GM19023 (cell line): ENCODE measurements at regions not wholly inside any gene's neighbourhood (a gene's known extent, or its start where the extent isn't known, plus 50 kb on each side); places are given as distances from the start of the nearest gene placed in this dataset.
"Not testable (repeated sequence)": the region's sequence is repeated elsewhere in the genome, so short reads cannot be mapped to it uniquely, and the experiment has no call there.

Experiments
- ATAC-seq: cut with Tn5 transposase; IDR thresholded peaks from one replicate; pipeline ENCODE4 v1.9.1; 2021; ENCODE audit warnings: mild to moderate bottlenecking, moderate library complexity; ENCODE audit not compliant: unreplicated experiment

DNA sequence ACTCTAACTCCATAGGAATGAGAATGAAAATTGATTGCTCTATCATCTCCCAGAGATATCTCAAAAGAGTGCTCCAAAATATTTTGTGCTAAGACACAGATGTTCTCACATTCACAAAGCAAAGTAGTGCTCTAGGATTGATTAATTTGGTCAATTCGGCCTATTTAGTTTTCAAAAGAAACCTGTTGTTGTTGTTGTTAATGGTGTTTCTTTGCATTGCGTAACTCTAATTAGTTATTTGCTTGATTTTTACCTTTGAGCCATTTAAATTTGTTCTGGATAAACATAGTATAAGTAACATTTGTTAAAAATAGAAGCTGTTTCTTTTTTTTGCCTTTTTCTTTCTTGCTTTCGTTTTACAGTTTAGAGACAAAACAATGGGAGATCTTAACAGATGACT, 382.5 kb downstream of the CAAP1 start:
- ATAC-seq = no peak

DNA sequence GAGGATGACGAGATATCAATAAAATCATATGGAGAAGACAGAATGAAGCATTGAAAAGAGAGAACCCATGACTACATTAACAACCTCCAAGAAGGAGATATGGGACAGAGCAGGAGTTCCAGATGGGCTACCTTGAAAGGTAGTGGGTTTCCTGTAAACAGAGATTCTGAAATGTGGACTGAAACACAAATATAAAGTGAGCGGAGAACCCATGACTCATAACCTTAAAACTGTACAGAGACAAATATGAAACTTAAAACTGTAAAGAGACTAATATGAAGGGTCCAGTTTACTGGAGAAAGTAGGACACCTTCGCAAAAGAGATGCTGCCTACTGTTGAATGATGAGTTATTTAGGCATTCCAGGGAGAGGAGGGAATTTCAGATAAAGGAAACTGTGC, 383.7 kb downstream of the CAAP1 start:
- ATAC-seq = no peak

DNA sequence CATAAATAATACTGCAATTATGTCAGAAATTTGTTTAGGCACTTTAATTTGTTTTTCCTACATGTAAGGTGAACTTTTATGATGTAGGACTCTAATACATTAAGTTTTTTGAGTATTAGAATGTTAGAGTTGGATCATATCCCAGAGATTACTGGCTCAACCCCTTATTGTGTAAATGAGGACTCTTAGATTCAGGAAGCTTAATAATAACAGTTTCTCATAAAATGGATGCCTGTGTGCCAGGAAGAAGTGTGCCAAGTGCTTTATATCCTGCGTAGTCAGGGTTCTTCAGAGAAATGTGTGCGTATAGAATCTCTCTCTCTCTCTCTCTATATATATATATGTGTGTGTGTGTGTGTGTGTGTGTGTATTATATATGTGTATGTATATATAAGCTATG, 388.5 kb downstream of the CAAP1 start:
- no peak for ATAC-seq

DNA sequence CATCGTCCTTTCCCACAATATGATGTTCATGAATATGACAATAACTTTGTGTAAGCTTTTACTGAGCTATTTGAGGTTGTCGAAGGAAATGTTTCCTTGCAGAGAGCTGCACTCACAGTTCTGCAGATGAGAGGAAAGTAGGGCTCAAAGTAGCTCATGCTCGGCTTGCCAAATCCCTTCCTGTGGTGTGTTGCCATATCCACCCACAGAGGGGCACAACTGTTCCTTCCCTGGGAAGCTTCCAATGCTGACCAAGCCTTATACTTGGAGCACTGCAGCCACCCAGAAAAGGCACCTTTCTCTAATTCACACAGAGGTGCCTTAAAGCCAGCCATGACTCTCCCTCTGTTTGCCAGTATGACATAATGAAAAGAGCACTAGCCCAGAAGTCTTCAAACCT, 390.3 kb downstream of the CAAP1 start:
- ATAC-seq = no peak

DNA sequence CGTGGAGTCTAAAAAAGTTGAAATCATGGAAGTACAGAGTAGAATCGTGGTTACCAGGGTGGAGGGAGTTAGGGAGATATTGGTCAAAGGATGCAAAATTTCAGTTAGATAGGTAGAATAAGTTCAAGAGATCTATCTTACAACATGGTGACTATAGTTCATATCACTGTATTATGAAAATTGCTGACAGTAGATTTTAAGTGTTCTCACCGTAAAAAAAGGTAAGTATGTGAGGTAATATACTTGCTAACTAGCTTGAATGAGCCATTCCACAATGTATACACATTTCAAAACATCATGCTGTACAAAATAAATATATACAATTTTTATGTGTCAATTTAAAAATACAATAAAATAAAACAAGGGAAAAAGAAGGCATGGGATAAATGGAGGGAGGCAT, 392.1 kb downstream of the CAAP1 start:
- no peak for ATAC-seq

DNA sequence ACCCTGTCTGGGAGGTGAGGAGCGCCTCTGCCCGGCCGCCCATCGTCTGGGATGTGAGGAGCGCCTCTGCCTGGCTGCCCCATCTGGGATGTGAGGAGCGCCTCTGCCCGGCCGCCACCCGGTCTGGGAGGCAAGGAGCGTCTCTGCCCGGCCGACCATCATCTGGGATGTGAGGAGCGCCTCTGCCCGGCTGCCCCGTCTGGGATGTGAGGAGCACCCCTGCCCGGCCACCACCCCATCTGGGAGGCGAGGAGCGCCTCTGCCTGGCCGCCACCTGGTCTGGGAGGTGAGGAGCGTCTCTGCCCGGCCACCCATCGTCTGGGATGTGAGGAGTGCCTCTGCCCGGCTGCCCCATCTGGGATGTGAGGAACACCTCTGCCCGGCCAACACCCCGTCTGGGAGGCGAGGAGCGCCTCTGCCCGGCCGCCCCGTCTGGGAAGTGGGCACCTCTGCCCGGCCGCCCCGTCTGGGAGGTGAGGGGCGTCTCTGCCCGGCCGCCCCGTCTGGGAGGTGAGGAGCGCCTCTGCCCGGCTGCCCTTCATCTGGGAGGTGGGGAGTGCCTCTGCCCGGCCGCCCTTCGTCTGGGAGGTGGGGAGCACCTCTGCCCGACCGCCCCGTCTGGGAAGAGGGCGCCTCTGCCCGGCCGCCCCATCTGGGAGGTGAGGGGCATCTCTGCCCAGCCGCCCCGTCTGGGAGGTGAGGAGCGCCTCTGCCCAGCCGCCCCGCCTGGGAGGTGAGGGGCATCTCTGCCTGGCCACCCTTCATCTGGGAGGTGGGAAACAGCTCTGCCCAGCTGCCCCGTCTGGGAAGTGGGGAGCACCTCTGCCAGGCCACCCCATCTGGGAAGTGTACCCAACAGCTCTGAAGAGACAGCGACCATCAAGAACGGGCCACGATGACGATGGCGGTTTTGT, 399.7 kb downstream of the CAAP1 start:
- not testable (repeated sequence) for ATAC-seq

DNA sequence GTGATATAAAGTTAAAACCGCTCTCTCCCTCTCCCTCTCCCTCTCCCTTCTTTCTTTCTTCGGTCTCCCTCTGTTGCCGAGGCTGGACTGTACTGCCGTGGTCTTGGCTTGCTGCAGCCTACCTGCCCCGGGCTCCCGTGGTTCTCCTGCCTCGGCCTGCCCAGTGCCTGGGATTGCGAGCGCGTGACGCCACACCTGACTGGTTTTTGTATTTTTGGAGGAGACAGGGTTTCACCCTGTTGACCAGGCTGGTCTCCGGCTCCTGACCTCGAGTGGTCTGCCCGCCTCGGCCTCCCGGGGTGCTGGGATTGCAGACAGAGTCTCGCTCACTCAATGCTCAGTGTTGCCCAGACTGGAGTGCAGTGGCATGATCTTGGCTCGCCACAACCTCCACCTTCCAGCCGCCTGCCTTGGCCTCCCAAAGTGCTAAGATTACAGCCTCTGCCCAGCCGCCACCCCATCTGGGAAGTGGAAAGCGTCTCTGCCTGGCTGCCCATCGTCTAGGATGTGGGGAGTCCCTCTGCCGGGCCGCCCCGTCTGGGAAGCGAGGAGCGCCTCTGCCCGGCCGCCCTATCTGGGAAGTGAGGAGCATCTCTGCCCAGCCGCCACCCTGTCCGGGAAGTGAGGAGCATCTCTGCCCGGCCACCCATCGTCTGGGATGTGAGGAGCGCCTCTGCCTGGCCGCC, 400.5 kb downstream of the CAAP1 start:
- ATAC-seq = not testable (repeated sequence)

DNA sequence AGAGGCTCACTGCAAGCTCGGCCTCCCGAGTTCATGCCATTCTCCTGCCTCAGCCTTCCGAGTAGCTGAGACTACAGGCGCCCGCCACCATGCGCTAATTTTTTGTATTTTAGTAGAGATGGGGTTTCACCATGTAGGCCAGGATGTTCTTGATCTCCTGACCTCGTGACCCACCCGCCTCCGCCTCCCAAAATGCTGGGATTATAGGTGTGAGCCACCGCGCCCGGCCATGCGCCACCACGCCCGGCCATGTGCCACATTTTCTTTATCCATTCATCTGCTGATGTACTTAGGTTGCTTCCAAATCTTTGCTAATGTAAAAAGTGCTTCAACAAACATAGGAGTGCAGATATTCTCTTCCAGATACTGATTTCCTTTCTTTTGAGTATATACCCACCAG, 408.6 kb downstream of the CAAP1 start:
- no peak for ATAC-seq

DNA sequence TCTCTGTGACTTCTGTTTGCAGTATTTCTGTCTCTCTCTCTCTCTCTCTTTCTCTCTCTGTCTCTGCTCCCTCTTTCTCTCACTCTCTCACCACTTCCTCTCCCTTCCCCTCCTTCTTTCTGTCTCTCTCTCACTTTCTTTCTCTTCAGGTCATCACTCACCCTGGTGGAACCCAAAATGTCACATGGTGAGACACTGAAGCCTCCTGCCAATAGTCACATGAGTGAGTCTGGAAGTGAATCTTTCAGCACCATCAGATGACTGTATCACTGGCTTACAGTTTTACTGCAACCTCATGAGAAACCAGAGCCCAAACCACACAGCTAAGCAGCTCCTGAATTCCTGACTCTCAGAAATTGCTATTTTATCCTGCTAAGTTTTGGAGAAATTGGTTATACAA, 414.6 kb downstream of the CAAP1 start:
- ATAC-seq = no peak

DNA sequence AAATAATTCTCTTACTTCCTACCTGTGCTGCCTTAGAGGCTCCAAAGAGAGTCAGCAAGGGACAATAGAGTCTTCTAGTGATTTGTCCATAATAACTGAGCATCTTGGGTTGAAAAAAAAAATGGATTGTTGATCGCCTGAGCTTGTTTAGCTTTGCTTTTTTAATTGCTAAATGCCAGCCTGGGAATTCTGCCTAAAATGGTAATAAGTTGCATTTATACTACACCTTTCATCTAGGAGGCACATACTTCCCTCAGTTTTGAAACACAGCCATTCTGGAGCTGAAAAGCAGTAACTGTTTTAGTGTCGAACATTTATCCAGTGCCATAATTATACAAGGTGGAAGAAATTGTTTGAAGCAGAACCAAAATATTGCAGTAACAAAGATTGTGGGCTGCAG, 421.3 kb downstream of the CAAP1 start:
- ATAC-seq = no peak

DNA sequence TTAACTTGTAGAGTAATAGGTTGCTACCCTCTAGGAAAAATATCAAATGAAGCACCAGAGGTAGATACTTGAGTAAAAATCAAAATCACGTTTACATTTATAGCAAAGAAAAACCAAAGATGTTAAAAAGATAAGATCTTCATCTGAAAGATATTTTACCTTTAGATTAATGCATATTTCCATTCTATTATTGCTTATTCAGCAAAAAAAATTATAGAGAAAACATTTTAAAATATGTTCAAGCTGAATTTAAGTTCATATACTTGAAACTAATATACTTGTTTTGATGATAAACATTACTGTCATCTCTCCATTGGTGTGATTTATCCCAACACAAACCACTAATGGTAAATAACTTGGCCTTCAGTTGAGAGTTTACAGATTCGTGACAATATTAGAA, 422.3 kb downstream of the CAAP1 start:
- ATAC-seq = no peak

DNA sequence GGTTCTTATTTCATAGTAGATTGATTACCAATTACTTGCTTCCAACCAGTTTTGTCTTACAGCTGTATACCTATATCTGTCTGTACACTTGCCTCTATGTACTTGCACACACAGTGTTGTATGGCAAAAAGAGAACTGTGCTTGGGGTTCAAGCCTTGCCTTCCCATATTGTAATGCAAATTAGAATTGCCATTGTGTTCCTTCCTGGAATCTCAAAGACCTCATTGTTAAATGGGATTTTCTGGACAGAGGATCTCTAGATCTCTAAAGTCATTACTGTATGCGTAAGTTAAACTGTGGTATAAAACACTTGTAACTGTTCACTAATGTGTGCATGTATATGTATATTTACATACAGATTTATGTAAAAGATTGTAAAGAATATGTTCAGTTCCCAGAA, 428.8 kb downstream of the CAAP1 start:
- no peak for ATAC-seq

DNA sequence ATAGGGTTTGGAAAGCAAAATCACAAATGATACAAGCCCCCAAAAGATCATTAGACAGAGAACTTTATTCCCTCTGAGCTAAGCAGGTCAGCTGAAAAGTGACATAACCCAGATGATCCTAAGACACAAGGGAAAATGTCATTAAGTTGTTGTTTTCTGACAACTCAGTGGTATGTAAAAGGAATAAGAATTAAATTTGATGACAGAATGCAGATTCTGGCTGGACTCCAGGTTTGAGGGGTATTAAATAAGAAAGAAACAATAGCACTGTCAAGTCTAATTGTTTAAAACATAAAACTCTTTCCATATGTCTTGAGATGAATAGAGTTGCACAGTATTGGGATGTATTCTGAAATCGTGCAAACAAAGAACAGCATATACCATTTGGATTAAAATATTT, 429.9 kb downstream of the CAAP1 start:
- ATAC-seq = no peak

DNA sequence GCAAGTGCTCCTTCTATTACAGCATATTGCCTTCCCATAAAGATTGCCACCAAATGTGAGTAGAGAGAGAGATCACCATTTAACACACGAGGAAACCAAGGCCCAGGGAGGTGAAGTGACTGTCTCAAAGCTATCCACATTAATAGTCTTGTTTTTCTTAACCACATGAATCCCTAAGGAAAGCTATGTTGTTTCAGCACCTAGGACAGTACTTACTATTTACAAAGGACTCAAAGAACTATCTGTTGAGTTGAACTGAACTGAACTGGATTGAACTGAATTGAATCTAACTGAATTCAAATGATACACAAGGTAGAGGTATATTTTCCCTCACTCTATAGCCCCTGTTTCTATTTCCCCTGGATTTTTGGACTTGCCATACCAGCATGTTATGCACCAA, 430.4 kb downstream of the CAAP1 start:
- no peak for ATAC-seq

DNA sequence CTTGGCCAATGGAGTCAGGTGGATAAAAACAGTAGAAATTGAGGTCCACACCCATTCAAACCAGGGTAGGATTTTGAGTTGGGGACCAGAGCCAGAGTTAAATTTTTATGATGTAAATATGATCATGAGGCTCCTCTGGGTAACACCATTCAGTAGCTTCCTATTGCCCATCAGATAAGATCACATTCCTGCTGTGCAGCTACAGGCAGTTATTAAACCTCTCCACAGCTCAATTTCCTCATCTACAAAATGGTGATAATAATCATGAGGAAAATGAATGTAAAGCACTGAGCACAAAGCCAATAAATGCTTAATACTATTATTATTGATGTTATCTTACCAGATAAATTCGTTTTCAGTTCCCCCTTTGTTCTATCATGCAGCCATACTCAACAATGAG, 432.0 kb downstream of the CAAP1 start:
- no peak for ATAC-seq

DNA sequence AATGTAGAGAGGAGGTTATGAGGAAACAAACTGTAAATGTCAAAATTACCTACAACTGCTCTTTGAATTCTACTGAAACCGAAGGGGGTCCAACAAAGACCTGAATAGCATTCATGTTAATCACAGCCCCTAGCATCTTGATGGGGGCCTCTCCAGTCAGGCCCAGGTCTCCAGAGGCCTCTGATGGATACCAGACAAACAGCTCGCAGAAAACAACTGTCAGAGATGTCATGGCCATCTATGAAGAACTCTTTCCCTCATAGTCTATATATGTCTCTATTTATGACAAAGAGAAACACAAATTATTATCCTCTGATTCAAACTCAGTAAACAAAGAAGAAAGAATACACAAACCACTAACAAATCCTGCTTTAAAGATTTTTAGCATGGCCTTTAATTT, 432.6 kb downstream of the CAAP1 start:
- ATAC-seq = no peak

DNA sequence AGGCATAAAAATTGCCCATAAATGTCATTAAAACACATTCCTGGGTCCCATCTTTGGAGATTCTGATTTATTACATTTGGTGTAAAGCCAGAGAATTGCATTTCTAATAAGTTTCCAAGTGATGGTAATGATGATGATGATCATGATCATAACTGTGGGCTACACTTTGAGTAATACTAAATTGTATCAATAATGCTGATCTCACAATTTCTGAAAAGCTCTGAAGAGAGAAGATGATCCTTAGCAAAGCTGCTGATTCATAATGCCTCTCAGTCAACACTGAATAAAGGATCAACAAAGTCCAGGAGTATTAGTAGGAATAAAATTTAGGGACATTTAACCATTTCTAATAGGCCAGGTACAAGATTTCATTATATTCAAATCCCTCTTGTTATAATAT, 434.5 kb downstream of the CAAP1 start:
- no peak for ATAC-seq

DNA sequence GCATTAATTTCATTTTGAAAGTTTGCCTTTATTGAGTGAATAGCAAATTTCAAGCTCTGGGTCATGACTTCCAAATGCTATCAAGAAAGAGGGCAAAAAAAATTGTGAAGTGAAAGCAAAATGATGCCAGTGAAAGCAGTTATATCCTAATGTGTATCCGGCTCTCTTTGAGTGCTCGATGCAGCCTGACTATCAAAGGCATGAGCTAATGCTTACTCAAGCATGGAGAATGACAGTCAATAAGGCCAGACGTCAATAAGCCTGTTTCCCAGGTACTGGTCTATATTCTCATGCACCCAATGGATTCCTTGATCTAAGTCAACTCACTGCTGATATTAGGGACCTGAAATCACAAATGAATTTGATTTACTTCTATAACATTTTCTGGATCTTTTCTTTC, 435.5 kb downstream of the CAAP1 start:
- no peak for ATAC-seq

DNA sequence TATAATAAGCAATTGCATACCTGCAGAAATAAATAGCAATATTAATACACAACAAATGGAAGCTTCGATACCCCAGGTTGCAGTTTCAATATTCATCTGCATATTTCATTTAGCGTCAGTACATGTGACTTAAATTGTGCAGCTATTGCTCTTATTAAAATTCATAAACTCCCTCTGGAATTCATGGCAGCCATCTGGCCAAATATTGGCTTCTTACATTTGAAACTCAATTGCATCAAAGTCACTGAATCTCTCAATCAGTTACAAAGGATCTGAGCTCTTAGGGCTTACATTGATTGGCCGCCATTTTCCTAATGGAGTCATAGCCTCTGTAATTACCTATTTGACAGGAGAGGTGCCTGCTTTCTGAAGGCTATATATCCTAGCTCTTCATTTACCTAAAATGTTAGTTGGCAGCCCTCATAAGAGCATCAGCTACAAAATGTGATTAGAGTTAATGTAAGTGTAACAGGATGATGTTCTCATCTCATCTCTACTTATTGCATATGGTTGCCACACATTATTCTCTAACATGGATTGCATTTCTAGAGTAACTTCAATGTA, 453.5 kb downstream of the CAAP1 start:
- no peak for ATAC-seq

DNA sequence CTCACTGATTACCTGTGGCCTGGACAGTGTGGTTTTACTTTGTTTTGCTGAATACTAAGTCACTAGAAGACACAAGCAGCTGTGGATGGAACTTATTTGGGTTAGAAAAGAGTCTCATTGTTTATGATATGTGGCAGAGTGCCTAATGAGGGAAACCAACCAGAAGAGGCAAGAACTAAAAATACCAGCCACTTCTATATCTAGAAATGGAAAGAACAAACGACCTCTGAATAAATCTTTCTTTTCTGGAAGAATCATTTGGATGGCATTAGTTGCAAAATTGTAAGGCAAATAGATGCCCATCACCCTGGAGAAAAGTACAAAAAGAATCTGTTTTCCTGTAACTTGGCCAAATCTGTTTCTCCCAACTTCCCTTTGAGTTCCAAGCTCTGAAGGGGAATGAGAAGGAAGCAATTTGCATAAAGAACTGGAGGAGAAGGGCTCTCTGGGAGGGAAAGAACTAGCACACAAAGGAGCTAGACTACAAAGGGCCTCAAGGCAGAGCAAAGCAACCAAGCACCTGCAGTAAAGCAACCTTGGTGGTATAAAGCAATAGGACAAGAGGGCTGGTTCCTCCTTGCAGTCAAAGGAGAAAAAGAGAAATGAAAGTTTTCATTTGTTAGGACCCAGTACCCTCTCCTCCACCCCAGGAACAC, 455.4 kb downstream of the CAAP1 start:
- no peak for ATAC-seq

DNA sequence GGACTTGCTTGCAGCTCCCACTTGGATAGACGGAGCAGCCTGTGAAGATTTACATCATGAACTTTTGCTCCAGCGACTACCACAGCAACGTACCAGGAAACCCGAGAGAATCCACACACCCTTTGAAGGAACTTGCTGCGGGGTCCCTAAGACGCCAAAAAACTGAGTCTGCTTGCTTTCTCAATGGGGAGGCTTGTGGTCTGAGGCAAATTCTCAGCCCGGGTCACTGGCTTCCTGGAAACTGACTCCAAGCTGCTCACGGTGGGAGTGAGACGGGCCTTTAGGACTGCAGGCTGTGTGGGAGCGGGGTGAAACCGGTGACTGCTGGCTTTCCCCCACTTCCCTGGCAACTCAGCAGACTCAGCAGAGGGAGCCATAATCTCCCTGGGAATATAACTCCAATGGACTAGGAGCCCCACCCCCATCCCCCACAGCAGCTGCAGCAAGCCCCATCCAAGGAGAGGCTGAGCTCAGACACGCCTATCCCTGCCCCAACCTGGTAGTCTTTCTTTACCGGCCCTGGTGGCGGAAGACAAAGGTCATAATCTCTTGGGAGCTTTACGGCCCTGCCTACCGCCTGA, 466.0 kb downstream of the CAAP1 start:
- no peak for ATAC-seq
